ENCODE measurements at regions not wholly inside any gene's neighbourhood (a gene's known extent, or its start where the extent isn't known, plus 50 kb on each side); places are given as distances from the start of the nearest gene placed in this dataset.

DNA sequence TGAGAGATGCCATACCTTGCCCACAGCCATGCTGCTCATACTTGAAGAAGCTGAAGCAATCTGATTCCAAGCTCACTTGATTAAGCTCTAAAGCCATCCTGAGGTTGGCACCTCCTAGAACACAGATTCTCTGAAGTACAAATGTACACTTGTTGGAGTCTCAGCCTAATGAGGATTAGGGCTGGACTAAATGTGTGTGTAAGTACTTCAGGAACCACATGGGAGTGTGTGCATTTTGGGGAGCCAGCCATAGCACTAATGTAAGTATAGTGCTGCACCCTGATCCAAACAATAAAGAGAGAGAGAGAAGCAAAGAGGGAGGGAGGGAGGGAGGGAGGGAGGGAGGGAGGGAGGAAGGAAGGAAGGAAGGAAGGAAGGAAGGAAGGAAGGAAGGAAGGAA, 458.6 kb downstream of the MAFB start:
- TF ChIP-seq, protein P1, sequence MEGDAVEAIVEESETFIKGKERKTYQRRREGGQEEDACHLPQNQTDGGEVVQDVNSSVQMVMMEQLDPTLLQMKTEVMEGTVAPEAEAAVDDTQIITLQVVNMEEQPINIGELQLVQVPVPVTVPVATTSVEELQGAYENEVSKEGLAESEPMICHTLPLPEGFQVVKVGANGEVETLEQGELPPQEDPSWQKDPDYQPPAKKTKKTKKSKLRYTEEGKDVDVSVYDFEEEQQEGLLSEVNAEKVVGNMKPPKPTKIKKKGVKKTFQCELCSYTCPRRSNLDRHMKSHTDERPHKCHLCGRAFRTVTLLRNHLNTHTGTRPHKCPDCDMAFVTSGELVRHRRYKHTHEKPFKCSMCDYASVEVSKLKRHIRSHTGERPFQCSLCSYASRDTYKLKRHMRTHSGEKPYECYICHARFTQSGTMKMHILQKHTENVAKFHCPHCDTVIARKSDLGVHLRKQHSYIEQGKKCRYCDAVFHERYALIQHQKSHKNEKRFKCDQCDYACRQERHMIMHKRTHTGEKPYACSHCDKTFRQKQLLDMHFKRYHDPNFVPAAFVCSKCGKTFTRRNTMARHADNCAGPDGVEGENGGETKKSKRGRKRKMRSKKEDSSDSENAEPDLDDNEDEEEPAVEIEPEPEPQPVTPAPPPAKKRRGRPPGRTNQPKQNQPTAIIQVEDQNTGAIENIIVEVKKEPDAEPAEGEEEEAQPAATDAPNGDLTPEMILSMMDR (IDR thresholded peaks at IDR 0.05; ENCODE audit: poor library complexity): no peak
- TF ChIP-seq EZH2 (IDR thresholded peaks at IDR 0.05; ENCODE audit: borderline replicate concordance): no peak
